ENCODE measurements at regions not wholly inside any gene's neighbourhood (a gene's known extent, or its start where the extent isn't known, plus 50 kb on each side); places are given as distances from the start of the nearest gene placed in this dataset.

GRCh38 chr9:90521811-90522570 is 120.6 kb downstream of the DIRAS2 start:
- H3K4me2 ChIP-seq (ENCODE audit: insufficient read depth in 1 of 2, low read depth in 2 of 2, low read length in 2 of 2): no peak overlapping the region
- no peak overlapping the region for H4K5ac ChIP-seq (ENCODE audit: insufficient read length, low read depth, low read length)
- POLR2A ChIA-PET (ENCODE audit: partially characterized antibody): no interaction called here
- H2BK20ac ChIP-seq (ENCODE audit: low read length): no peak overlapping the region
- DNase-seq (ENCODE audit: low read depth in 1 of 2, low spot score in 2 of 2): no peak
- H3K23ac ChIP-seq (ENCODE audit: insufficient read length): no peak overlapping the region
- no peaks in the 10 kb centered on the region for H3K79me2 ChIP-seq (ENCODE audit: control insufficient read depth in 1 of 2, insufficient read depth in 2 of 2, low read length in 2 of 2)
- no peaks in the 10 kb centered on the region for H3K27me3 ChIP-seq (replicated peaks in 1 of 4; ENCODE audit: control insufficient read depth in 3 of 4, extremely low read depth in 1 of 4, insufficient read depth in 3 of 4, low read length in 3 of 4)
- H3K56ac ChIP-seq (replicated peaks; ENCODE audit: insufficient read length, low read depth, low read length): no peak overlapping the region
- no peak overlapping the region for H2BK5ac ChIP-seq (ENCODE audit: low read depth, low read length)
- H3K4me1 ChIP-seq (replicated peaks in 1 of 4; ENCODE audit: control insufficient read depth in 3 of 4, insufficient read depth in 4 of 4, low read length in 3 of 4): peaks cover 0 to 7% (median 3%) of the 10 kb centered on the region in 4 experiments; a peak in 2 of 7 replicates
- no peak overlapping the region for H2AK5ac ChIP-seq (ENCODE audit: low read depth, low read length)
- H4K20me1 ChIP-seq (replicated peaks in 1 of 2; ENCODE audit: control insufficient read depth in 1 of 2, insufficient read depth in 2 of 2, low read length in 2 of 2): no peaks in the 10 kb centered on the region
- no peak overlapping the region for H3K4ac ChIP-seq (replicated peaks; ENCODE audit: insufficient read length, low read depth, low read length)
- TF ChIP-seq GTF2F1 (IDR thresholded peaks at IDR 0.05; ENCODE audit: borderline replicate concordance, low read depth, low read length) (no peak), SIN3A (conservative IDR thresholded peaks at IDR 0.05 in 1 of 2, IDR thresholded peaks at IDR 0.05 in 1 of 2; ENCODE audit: low read depth in 1 of 2, low read length in 2 of 2) (no peak), EZH2 (IDR thresholded peaks at IDR 0.05; ENCODE audit: low read depth, low read length, severe bottlenecking) (no peak), EGR1 (IDR thresholded peaks at IDR 0.05; ENCODE audit: borderline replicate concordance, low read depth, low read length) (no peak), ZNF274 (IDR thresholded peaks at IDR 0.05; ENCODE audit: borderline replicate concordance, extremely low read depth, low read length) (no peak), SIRT6 (IDR thresholded peaks at IDR 0.05; ENCODE audit: low read length) (no peak), HDAC6 (IDR thresholded peaks at IDR 0.05; ENCODE audit: low read depth, low read length) (no peak)
- H3K4me3 ChIP-seq (ENCODE audit: extremely low read depth in 1 of 4, insufficient read depth in 2 of 4, low read depth in 3 of 4, low read length in 4 of 4): no peak overlapping the region
- H3K14ac ChIP-seq (ENCODE audit: insufficient read length): no peak overlapping the region
- H3K9me3 ChIP-seq (ENCODE audit: insufficient read depth in 2 of 2, low read depth in 1 of 2, low read length in 1 of 2): no peaks in the 10 kb centered on the region
- H2AFZ ChIP-seq (ENCODE audit: low read length): no peak overlapping the region; the same call in 1 of the 2 replicates
- H3K27ac ChIP-seq (ENCODE audit: low read depth, low read length): no peak overlapping the region
- no peak overlapping the region for H4K8ac ChIP-seq (ENCODE audit: extremely low read depth, insufficient read depth, low read length)
- no peak for FAIRE-seq
- no peak overlapping the region for H3K18ac ChIP-seq (ENCODE audit: extremely low read depth, low read length)
- CTCF ChIA-PET (ENCODE audit: partially characterized antibody): interaction anchor here (1.7 kb wide), 1 partner anchor 380 kb away, joined by 5 read pairs; no protein-coding TSS in a partner anchor
- no peaks in the 10 kb centered on the region for H3K23me2 ChIP-seq (ENCODE audit: low read depth, low read length)
- H4K91ac ChIP-seq (replicated peaks; ENCODE audit: insufficient read length, low read length): no peak overlapping the region
- H2BK120ac ChIP-seq (replicated peaks; ENCODE audit: low read depth, low read length): no peak overlapping the region
- H3K79me1 ChIP-seq (ENCODE audit: low read depth, low read length): no peaks in the 10 kb centered on the region; the same call in 1 of the 2 replicates
- no peaks in the 10 kb centered on the region for H3K36me3 ChIP-seq (ENCODE audit: control insufficient read depth in 2 of 4, insufficient read depth in 4 of 4, low read length in 3 of 4)
- H3K9ac ChIP-seq (replicated peaks in 1 of 4; ENCODE audit: extremely low read depth in 1 of 4, low read depth in 3 of 4, low read length in 3 of 4): no peak overlapping the region
- H2BK12ac ChIP-seq (ENCODE audit: low read depth, low read length): no peak overlapping the region
- WGBS, 2 experiments (ENCODE audit: extremely low coverage in 1 of 2, insufficient coverage in 1 of 2, insufficient read length in 1 of 2, insufficient replicate concordance in 2 of 2, low coverage in 1 of 2, low lambda C conversion rate in 2 of 2, missing lambda C conversion rate in 1 of 2): 94% methylated on average over 7 of the region's 7 CpGs; no CpG with 5 or more reads in 1 of the 2 experiments
- H2BK15ac ChIP-seq (ENCODE audit: low read length): no peak overlapping the region

Data from H1 (cell line).